ENCODE measurements at regions not wholly inside any gene's neighbourhood (a gene's known extent, or its start where the extent isn't known, plus 50 kb on each side); places are given as distances from the start of the nearest gene placed in this dataset.

DNA sequence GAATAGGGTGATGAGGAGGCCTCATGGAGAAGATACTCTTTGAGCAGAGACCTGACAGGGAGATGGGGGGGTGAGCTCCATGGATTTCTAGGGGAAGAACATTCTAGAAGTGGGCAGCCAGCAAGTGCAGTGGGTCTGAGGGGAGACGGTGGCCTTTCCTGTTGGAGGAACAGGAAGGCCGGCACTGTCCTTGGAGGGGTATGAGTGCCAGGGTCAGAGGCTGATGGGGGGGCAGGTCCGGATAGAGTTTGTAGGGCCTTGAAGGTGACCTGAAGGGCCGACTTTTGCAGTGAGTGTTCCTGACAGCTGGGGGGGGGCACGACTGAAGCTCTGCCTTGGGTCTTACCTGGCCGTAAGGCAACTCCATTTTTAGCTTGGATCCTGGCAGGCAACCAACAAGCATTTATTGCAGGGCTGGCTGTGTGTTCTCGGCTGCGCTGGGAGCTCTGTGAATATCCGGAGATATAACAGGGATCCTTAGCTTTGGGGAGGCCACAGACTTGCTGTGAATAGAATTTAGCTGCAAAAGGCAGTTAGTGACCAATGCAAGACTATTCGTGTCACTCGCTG is 130.6 kb downstream of the MRPS6 start:
- H3K27me3 Mint-ChIP-seq = no peaks in the 10 kb centered on the region
- WGBS (ENCODE audit: insufficient coverage) = 95% methylated on average over 11 of the region's 11 CpGs
- H3K27me3 ChIP-seq (replicated peaks in 1 of 2; ENCODE audit: control insufficient read depth in 2 of 2, extremely low read depth in 1 of 2, insufficient read depth in 2 of 2, low read length in 1 of 2) = peaks cover 0 to 6% of the 10 kb centered on the region in 2 experiments
- H3K36me3 ChIP-seq (ENCODE audit: control insufficient read depth in 2 of 2, extremely low read depth in 1 of 2, insufficient read depth in 1 of 2, low read length in 1 of 2) = no peaks in the 10 kb centered on the region
- CTCF ChIA-PET = interaction anchor here in 1 of 2 donors (1.1 kb wide), 1 partner anchor 280 kb away, joined by 3 read pairs; no protein-coding TSS in a partner anchor
- ATAC-seq (replicated peaks in 1 of 4) (no peak), DNase-seq (no peak)
- H3K4me3 ChIP-seq (ENCODE audit: control insufficient read depth in 1 of 2, extremely low read depth in 1 of 2, low read length in 1 of 2) = no peak overlapping the region
- POLR2A ChIA-PET = no interaction called here
- H3K9me3 ChIP-seq = no peaks in the 10 kb centered on the region
- H3K36me3 Mint-ChIP-seq = no peaks in the 10 kb centered on the region
- peaks cover 0 to 2% (median 2%) of the 10 kb centered on the region in 3 donors for H3K9me3 Mint-ChIP-seq
- no peak overlapping the region for H3K27ac ChIP-seq (ENCODE audit: low read length)
- H3K4me1 ChIP-seq (ENCODE audit: control insufficient read depth in 1 of 2, extremely low read depth in 1 of 2, insufficient read depth in 2 of 2, low read length in 2 of 2) = peaks cover 19 to 35% of the 10 kb centered on the region in 2 experiments
- H3K4me3 Mint-ChIP-seq = no peak overlapping the region
- no peak overlapping the region for H3K27ac Mint-ChIP-seq
- H3K4me1 Mint-ChIP-seq = peaks cover 22 to 33% (median 30%) of the 10 kb centered on the region in 3 donors

DNA sequence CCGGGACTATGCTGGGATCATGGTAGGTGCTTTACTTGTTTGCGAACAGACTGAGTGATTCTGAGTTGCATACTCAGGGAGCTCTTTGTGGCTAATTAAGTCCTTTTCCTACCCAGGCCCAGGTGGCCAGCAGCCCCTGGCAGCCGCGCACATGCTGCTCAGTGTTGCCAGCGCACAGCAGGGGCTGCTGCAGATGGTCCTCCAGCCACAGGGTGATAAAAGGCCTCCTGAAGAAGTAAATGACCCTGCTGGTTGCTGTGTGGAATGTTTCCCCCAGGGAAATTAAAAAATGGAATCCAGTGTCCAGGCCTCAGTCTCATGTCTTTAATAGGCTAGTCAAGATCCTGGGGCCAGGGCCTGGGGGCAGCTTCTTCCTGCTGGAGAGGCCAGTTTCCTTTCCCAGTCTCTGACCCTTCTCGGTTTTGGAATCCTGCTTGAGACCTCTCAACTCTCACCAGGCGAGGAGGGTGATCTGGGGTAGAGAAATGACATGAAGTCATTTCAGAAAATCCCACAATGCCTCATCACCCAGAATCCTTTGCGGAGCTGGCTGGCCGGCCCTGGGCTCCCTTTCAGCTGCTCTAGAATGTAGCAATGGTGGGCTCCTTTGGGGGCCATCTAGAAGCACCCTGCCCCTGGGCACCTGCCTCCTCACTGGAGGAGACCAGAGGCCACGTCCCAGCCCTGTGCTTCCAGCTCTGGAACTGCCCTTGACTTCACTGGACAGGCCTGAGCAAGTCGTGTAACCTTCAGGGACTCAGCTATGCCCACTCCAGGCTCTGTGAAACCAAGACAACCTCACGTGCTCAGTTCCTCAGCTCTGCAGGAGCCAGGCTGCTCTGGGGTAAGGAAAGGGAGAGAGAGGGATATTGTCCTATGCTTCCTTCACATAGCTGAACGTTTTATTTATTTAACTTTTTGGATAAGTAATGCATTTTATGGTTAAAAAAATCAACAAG is 131.4 kb downstream of the MRPS6 start:
- POLR2A ChIA-PET = interaction anchor here in 1 of 2 donors (0.8 kb wide), 1 partner anchor 132 kb away, joined by 7 read pairs; no protein-coding TSS in a partner anchor

DNA sequence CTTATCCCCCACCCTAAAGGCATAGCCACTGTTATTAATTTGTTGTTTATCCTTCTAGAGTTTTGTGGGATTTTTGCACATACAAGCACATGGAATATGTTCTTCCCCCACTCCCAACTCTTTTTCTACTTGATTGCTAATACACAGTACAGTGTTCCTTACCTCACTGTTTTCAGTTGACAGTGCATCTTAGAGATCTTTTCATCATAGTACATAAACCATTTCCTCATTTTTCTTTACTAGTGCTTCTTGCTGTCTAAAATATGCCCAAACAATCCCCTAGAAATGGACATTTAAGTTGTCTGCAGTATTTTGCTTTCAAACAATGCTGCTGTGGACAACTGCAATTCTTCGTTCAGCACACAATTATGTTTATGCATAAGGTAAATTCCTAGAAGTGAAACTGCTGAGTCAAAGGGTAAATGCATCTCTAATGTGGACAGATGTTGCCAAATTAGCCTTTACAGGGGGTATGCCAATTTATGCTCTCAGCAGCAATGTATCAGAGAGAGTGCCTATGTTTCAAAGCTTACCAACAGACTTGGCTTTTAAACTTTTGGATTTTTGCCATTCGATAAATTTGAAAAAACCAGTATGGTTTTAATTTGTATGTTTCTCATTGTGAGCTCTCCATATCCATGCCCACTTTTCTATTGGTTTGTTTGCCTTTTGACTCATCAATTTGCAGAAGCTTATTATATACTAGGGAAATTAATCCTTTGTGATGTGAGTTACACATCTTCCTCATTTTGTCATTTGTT is 132.6 kb downstream of the MRPS6 start:
- H3K36me3 ChIP-seq (ENCODE audit: control insufficient read depth in 2 of 2, extremely low read depth in 1 of 2, insufficient read depth in 1 of 2, low read length in 1 of 2) = no peaks in the 10 kb centered on the region
- peaks cover 6 to 17% (median 14%) of the 10 kb centered on the region in 3 donors for H3K4me1 Mint-ChIP-seq
- no CpG with 5 or more reads among the region's 2 CpGs for WGBS (ENCODE audit: insufficient coverage)
- POLR2A ChIA-PET = no interaction called here
- H3K27me3 ChIP-seq (replicated peaks in 1 of 2; ENCODE audit: control insufficient read depth in 2 of 2, extremely low read depth in 1 of 2, insufficient read depth in 2 of 2, low read length in 1 of 2) = peaks cover 0 to 6% of the 10 kb centered on the region in 2 experiments
- H3K27ac Mint-ChIP-seq = peak overlapping the region in 1 of 2 donors; percentile 44
- H3K27me3 Mint-ChIP-seq = no peaks in the 10 kb centered on the region
- H3K4me3 Mint-ChIP-seq = no peak overlapping the region
- no peak for DNase-seq
- no peak overlapping the region for H3K4me3 ChIP-seq (ENCODE audit: control insufficient read depth in 1 of 2, extremely low read depth in 1 of 2, low read length in 1 of 2)
- peaks cover 3 to 7% (median 5%) of the 10 kb centered on the region in 3 donors for H3K9me3 Mint-ChIP-seq
- CTCF ChIA-PET = no interaction called here
- H3K9me3 ChIP-seq = no peaks in the 10 kb centered on the region
- no peak overlapping the region for H3K27ac ChIP-seq (ENCODE audit: low read length)
- ATAC-seq (replicated peaks in 1 of 4) = no peak
- H3K36me3 Mint-ChIP-seq = no peaks in the 10 kb centered on the region
- peaks cover 7 to 21% of the 10 kb centered on the region in 2 experiments for H3K4me1 ChIP-seq (ENCODE audit: control insufficient read depth in 1 of 2, extremely low read depth in 1 of 2, insufficient read depth in 2 of 2, low read length in 2 of 2)

More for the DNA sequence above, 131.4 kb downstream of the MRPS6 start:
- DNase-seq (no peak), ATAC-seq (replicated peaks in 1 of 4) (no peak)
- Histone ChIP-seq H3K9me3 (no peaks in the 10 kb centered on the region), H3K36me3 (ENCODE audit: control insufficient read depth in 2 of 2, extremely low read depth in 1 of 2, insufficient read depth in 1 of 2, low read length in 1 of 2) (no peaks in the 10 kb centered on the region), H3K27me3 (replicated peaks in 1 of 2; ENCODE audit: control insufficient read depth in 2 of 2, extremely low read depth in 1 of 2, insufficient read depth in 2 of 2, low read length in 1 of 2) (peaks cover 0 to 6% of the 10 kb centered on the region in 2 experiments), H3K4me1 (ENCODE audit: control insufficient read depth in 1 of 2, extremely low read depth in 1 of 2, insufficient read depth in 2 of 2, low read length in 2 of 2) (peaks cover 10 to 27% of the 10 kb centered on the region in 2 experiments), H3K27ac (ENCODE audit: low read length) (no peak overlapping the region), H3K4me3 (ENCODE audit: control insufficient read depth in 1 of 2, extremely low read depth in 1 of 2, low read length in 1 of 2) (no peak overlapping the region)
- H3K4me3 Mint-ChIP-seq = no peak overlapping the region
- H3K4me1 Mint-ChIP-seq = peaks cover 13 to 25% (median 22%) of the 10 kb centered on the region in 3 donors
- peaks cover 0 to 4% (median 3%) of the 10 kb centered on the region in 3 donors for H3K9me3 Mint-ChIP-seq
- CTCF ChIA-PET = interaction anchor here in 1 of 2 donors (0.6 to 1.1 kb wide), 2 partner anchors 19 to 281 kb away, joined by 3 to 5 read pairs; no protein-coding TSS in a partner anchor
- 98% methylated on average over 6 of the region's 13 CpGs for WGBS (ENCODE audit: insufficient coverage)
- no peak overlapping the region for H3K27ac Mint-ChIP-seq
- no peaks in the 10 kb centered on the region for H3K27me3 Mint-ChIP-seq
- no peaks in the 10 kb centered on the region for H3K36me3 Mint-ChIP-seq

DNA sequence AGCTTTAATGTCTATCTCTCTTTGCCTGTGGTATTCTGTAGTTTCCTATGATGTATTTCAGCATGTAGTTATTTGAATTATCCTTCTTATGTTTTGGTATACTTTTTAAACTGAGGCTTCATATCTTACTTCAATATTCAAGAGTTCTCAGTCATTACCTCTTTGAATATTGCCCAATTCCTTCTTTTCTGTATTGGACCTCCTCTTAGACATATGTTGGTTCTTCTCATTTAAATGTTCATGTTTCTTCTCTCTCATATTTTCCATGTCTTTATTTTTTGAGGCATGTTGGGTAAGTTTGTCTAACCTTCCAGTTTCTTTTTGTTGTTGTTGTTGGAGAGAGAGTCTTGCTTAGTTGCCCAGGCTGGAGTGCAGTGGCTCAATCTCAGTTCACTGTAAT is 140.6 kb downstream of the MRPS6 start:
- no peak overlapping the region for H3K27ac ChIP-seq (ENCODE audit: low read length)
- Mint-ChIP-seq H3K27ac (no peak overlapping the region), H3K27me3 (no peaks in the 10 kb centered on the region), H3K4me3 (no peak overlapping the region), H3K36me3 (peaks cover 12% of the 10 kb centered on the region), H3K9me3 (peaks cover 7 to 18% (median 11%) of the 10 kb centered on the region in 3 donors), H3K4me1 (no peaks in the 10 kb centered on the region)
- H3K4me1 ChIP-seq (ENCODE audit: control insufficient read depth in 1 of 2, extremely low read depth in 1 of 2, insufficient read depth in 2 of 2, low read length in 2 of 2) = no peaks in the 10 kb centered on the region
- no peak for ATAC-seq (replicated peaks in 1 of 4)
- POLR2A ChIA-PET = no interaction called here
- DNase-seq = no peak
- H3K4me3 ChIP-seq (ENCODE audit: control insufficient read depth in 1 of 2, extremely low read depth in 1 of 2, low read length in 1 of 2) = no peak overlapping the region
- no peaks in the 10 kb centered on the region for H3K27me3 ChIP-seq (replicated peaks in 1 of 2; ENCODE audit: control insufficient read depth in 2 of 2, extremely low read depth in 1 of 2, insufficient read depth in 2 of 2, low read length in 1 of 2)
- no peaks in the 10 kb centered on the region for H3K36me3 ChIP-seq (ENCODE audit: control insufficient read depth in 2 of 2, extremely low read depth in 1 of 2, insufficient read depth in 1 of 2, low read length in 1 of 2)
- CTCF ChIA-PET = no interaction called here
- H3K9me3 ChIP-seq = no peaks in the 10 kb centered on the region

DNA sequence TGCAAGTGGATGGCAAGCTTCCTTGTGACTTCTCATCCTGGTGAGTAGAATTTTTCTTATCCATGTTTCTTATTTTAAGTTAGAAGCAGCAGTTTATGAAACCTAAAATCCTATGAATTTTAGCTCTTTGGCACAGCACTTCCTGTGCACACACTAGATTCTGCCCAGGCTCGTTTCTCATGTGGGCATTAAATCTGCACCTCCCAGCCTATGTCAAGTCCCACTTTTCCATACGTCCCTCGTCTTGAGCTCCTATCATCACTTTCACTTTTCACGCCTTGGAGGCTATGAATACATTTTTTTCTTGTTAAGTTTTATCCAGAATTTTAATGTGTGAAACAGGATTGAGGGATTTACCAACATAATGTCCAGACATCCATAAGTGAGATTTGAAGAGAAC is 142.1 kb downstream of the MRPS6 start:
- H3K27me3 ChIP-seq (replicated peaks in 1 of 2; ENCODE audit: control insufficient read depth in 2 of 2, extremely low read depth in 1 of 2, insufficient read depth in 2 of 2, low read length in 1 of 2) = no peaks in the 10 kb centered on the region
- H3K27me3 Mint-ChIP-seq = no peaks in the 10 kb centered on the region
- H3K4me1 ChIP-seq (ENCODE audit: control insufficient read depth in 1 of 2, extremely low read depth in 1 of 2, insufficient read depth in 2 of 2, low read length in 2 of 2) = no peaks in the 10 kb centered on the region
- ChIA-PET CTCF (no interaction called here), POLR2A (interaction anchor here in 1 of 2 donors (0.7 kb wide), 1 partner anchor 592 kb away, joined by 3 read pairs; no protein-coding TSS in a partner anchor)
- no peaks in the 10 kb centered on the region for H3K9me3 ChIP-seq
- H3K36me3 Mint-ChIP-seq = peaks cover 12% of the 10 kb centered on the region
- peaks cover 6 to 14% (median 7%) of the 10 kb centered on the region in 3 donors for H3K9me3 Mint-ChIP-seq
- H3K27ac ChIP-seq (ENCODE audit: low read length) = no peak overlapping the region
- H3K36me3 ChIP-seq (ENCODE audit: control insufficient read depth in 2 of 2, extremely low read depth in 1 of 2, insufficient read depth in 1 of 2, low read length in 1 of 2) = no peaks in the 10 kb centered on the region
- DNase-seq (no peak), ATAC-seq (replicated peaks in 1 of 4) (no peak)
- H3K4me3 ChIP-seq (ENCODE audit: control insufficient read depth in 1 of 2, extremely low read depth in 1 of 2, low read length in 1 of 2) = no peak overlapping the region
- no peak overlapping the region for H3K27ac Mint-ChIP-seq
- H3K4me1 Mint-ChIP-seq = no peaks in the 10 kb centered on the region
- 70% methylated on average over 1 of the region's 4 CpGs for WGBS (ENCODE audit: insufficient coverage)
- no peak overlapping the region for H3K4me3 Mint-ChIP-seq

Data from T-cell (primary cell).